NCI-H1694 (cell line): ENCODE measurements at regions not wholly inside any gene's neighbourhood (a gene's known extent, or its start where the extent isn't known, plus 50 kb on each side); places are given as distances from the start of the nearest gene placed in this dataset.
A peak's percentile ranks its signal among the peaks of the same experiment; 100 is the strongest.
"Not testable (repeated sequence)": the region's sequence is repeated elsewhere in the genome, so short reads cannot be mapped to it uniquely, and the experiment has no call there.

Experiments used
- DNase-seq: peaks from one replicate; lab custom pipeline; 2025; lab: John Stamatoyannopoulos, UW

- DNase-seq, result no peak
Observed at GRCh38 chr5:52015760-52016159, 632.5 kb downstream of the ISL1 start.

DNA sequence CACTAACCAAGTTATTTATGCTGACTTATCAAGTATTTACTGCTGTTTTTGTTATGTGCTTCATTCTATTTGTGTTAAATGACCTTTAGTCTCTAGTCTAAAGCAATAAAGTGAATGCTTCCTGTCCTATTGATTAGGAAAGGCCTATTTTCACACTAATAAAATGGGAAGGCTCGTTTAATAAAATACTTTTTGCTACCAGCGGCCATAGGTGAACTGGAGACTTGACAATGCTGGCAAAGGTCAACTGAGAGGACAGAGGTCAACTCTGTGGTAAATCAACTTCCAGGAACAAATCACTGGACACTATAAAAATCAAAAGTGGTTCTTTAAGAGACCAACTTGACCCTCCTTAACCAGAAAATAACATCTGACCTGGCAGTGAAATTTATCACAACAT lies 634.3 kb downstream of the ISL1 start:
- no peak for DNase-seq

DNA sequence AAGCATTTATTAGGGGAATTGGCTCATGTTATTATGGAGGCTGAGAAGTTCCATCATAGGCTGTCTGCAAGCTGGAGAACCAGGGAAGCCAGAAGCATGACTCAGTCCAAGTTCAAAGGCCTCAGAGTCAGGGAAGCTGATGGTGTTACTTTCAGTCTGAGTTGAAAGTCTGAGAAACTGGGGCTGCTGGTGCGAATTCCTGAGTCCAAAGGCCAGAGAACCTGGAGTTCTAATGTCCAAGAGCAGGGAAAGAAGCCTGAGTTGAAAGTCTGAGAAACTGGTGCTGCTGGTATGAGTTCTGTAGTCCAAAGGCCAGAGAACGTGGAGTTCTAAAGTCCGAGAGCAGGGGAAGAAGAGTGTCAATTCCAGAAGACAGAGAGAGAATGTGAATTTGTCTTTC lies 641.1 kb downstream of the ISL1 start:
- no peak for DNase-seq

GRCh38 chr5:52029836-52030235 lies 646.6 kb downstream of the ISL1 start:
- not testable (repeated sequence) for DNase-seq

DNA sequence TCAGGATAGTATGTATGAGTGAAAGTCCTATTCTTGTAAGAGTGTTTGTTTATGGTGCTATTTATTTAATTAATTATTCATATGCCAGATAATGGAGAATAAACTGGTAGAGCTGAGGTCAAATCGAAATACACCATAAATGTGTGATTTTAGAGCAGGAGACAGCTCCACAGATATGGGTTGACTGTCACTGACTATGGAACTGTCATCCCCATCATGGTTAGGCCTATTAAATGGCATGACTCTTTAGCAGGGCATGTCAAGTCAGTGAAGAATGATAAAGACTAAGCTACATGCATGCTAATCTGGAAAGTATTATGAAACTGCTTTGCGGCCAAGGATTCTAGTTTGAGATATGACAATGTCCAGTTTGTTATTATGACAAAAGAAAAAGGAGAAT lies 658.6 kb downstream of the ISL1 start:
- DNase-seq, result no peak

- DNase-seq, result no peak
Observed at GRCh38 chr5:52043137-52043536, 659.9 kb downstream of the ISL1 start.

- DNase-seq, result no peak
Observed at GRCh38 chr5:52043543-52043942, 660.3 kb downstream of the ISL1 start.

- DNase-seq, result no peak
Observed at GRCh38 chr5:52051759-52052158, 668.5 kb downstream of the ISL1 start.

DNA sequence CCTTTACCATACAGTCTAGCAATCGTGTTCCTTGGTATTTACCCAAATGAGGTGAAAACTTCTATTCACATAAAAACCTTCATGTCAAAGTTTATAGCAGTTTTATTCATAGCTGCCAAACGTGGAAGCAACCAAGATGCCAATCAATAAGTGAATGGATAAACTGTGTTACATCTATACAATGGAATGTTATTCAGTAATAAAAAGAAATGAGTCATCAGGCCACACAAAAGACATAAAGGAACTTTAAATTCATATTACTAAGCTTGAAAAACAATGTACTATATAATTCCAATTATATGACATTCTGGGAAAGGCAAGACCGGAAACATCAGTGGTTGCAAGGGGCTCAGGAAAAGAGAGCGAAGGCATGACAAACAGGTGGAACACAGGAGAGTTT lies 679.9 kb downstream of the ISL1 start:
- no peak for DNase-seq

DNA sequence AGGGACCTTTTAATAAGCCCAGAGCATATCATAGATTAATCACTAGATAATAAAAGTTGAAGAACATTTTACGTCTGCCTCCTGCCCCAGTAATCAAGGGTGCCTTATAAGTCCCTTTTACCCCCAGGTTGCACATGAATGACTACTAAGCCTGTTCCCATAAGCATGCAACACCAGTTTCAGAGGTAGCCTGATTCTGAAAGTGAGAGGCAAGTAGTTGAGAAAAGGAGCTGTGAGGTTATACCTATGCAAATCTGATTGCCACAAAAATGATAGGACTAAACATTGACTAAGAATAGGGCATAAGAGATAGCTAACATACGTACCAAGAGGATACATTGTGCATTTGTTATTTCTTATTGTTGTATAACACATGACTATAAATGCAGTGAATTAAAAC lies 681.9 kb downstream of the ISL1 start:
- DNase-seq, result no peak

DNA sequence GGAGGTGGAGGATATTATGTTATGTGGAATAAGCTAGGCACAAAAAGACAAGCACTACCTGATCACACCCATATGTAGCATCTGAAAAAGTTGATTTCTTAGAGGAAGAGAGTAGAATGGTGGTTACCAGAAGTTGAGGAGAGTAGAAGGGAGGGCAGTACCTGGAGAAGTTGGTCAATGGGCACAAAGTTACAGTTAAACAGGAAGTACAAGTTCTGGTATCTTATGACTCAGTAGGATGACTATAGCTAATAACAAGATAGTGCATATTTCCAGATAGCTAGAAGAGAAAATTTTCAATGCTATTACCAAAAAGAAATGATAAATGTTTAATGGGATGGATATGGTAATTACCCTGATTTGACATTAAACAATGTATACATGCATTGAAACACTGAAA lies 686.7 kb downstream of the ISL1 start:
- no peak for DNase-seq

GRCh38 chr5:52073993-52074689 lies 690.9 kb downstream of the ISL1 start:
- DNase-seq, result no peak

DNA sequence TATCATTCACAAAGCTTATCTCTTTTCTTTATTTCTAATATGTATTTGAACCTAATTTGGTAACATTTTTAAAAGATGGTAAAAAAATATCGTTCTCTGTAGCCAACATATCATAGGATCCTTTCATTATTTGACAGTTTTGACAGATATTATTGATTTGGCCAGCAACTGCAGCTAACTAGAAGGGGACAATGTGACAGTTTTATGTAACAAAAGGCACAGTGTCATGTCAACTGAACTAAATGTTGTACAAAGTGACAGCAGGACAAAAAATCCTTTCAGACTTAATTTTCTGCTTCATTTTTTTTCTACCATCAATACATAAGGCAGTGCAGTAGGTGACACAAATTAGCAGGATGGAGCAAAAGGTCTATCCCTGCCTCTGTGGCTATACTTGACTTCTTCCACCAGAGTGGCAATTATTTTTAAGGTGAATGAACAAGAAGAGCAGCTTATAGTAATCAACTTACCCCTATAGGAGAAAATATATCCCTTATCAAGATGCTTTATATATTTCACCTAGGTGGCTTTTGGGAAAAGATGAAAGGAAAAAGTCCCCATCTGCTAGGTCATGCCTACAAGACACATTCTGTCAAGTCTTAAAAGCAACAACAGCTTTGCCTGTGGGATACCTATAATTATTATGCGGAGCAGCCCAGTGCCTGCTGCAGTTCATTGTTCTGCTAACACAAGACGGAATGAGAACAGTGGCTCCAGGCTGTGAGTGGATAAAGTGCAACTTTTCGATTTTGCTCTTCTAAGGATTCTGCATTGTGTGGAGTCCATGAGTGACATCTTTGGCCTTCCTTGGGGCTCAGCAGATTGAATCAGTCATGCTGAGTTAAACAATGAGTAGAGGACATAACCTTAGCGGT lies 694.9 kb downstream of the ISL1 start:
- no peak for DNase-seq

- not testable (repeated sequence) for DNase-seq
Observed at GRCh38 chr5:52102311-52102710, 685.4 kb upstream of the ITGA1 start.

DNA sequence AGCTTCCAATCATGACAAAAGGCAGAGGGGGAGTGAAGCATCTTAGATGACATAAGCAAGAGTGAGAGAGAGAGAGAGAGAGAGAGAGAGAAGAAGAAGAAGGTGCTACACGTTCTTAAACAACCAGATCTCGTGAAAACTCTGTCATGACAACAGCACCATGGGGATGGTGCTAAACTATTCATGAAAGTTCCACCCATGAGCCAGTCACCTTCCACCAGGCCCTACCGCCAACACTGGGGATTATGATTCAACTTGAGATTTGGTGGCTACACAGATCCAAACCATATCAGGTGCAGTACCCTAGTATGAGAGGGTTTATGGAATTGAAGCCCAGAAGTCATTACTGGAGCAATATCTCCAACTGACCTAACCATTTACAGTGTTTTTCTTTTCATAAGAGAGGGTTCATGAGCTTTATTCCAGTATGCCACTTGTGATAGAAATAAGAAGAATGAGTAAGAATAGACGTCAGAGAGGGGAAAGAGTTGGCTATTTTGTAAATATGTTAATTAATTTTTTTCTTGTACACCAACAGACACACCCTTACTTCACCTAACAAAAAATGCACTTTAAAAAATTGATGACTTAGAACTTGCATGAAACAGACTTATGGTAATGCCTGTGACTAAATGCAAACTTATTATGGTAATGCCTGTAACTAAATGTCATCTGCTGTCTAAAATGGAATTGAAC lies 680.4 kb upstream of the ITGA1 start:
- no peak for DNase-seq

GRCh38 chr5:52119768-52120167 lies 667.9 kb upstream of the ITGA1 start:
- DNase-seq, result no peak

DNA sequence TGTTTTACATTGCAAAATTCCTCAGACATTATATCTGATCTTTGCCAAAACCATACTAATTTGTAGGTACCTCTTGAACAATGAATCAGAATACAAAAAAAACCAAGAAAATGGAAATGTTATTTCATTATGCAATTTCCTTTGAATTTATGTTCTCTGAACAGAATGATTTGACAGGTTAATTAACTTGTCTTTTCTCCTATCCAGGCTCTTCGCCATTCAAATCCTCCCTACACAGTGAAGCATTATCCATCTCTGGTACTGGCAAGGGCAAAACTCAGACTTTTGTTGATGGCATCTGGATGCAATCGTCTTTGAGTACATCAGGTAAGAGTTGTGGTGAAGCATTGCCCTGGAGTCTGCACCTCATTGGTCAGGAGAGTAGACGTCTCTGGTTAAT lies 655.7 kb upstream of the ITGA1 start:
- DNase-seq, result no peak

DNA sequence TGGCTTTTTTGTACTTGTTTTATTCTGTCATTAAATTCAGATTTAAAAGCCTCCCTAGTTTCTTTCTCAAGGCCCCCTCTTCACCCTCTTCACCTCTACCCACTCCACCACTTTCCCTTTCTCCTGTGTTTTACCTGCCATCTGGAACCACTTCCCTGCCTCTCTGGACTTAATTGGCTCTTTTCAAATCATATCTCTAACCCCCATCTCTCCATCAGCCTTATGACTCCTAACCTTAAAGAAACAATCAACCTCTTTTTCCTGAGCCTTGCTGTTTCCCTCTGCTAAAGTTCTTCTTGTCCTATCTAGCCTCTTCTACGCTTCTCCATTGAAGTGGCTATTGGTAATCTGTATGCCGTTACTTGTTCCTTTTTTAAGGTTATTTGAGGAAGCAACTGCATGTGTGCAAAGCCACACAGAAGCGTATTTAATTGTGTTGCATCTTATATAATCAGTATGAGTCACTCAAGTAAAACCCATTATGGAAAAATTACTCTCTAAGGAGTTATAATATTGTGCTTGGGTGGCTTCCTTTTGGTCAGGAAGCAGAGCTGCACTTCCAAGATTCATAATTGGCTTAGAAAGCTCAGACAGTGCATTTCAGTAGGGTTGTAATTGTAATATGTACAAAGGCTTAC lies 653.6 kb upstream of the ITGA1 start:
- DNase-seq, result no peak

- DNase-seq, result peak; percentile 27
Observed at GRCh38 chr5:52139888-52140615, 647.7 kb upstream of the ITGA1 start.

DNA sequence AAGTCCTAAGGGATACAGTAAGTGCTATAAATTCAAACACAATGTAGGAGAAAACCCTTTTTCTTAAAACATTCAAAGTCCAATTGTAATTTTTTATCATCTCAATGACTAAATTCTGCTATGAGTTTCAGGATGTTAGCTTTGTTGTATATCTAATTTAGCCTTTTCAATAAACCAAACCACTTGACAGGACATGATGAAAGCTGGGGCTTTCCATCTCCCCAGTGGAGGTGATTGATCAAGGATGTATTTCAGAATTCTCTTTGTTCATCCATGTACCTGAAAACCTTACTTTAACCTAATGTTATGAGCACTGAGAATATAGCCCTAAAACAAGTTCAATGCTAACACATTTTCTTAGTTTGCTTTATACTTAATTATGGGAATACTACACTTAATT lies 639.0 kb upstream of the ITGA1 start:
- no peak for DNase-seq

GRCh38 chr5:52150501-52150900 lies 637.2 kb upstream of the ITGA1 start:
- no peak for DNase-seq

- not testable (repeated sequence) for DNase-seq
Observed at GRCh38 chr5:52156809-52157208, 630.9 kb upstream of the ITGA1 start.
